ENCODE measurements at regions not wholly inside any gene's neighbourhood (a gene's known extent, or its start where the extent isn't known, plus 50 kb on each side); places are given as distances from the start of the nearest gene placed in this dataset.

- TF ChIP-seq POLR2AphosphoS5 (IDR thresholded peaks at IDR 0.05; ENCODE audit: low read depth, low read length) (no peak), ASH2L (IDR thresholded peaks at IDR 0.05; ENCODE audit: insufficient read length, low read depth, low read length) (no peak), SMARCC2 (IDR thresholded peaks at IDR 0.05) (no peak), TAF15 (IDR thresholded peaks at IDR 0.05; ENCODE audit: low read depth, low read length, poor library complexity, severe bottlenecking) (no peak), BRCA1 (CRISPR knock-in tag; IDR thresholded peaks at IDR 0.05) (no peak), ZNF839 (CRISPR knock-in tag; IDR thresholded peaks at IDR 0.05; ENCODE audit: borderline replicate concordance) (no peak), CHD4 (IDR thresholded peaks at IDR 0.05; ENCODE audit: borderline replicate concordance, low read length) (no peak), SETDB1 (CRISPR knock-in tag; IDR thresholded peaks at IDR 0.05; ENCODE audit: borderline replicate concordance) (no peak), TOPORS (CRISPR knock-in tag; IDR thresholded peaks at IDR 0.05) (no peak), TBL1XR1 (IDR thresholded peaks at IDR 0.05; ENCODE audit: borderline replicate concordance, low read length, partially characterized antibody) (no peak), RXRB (CRISPR knock-in tag; IDR thresholded peaks at IDR 0.05; ENCODE audit: borderline replicate concordance) (no peak), WIZ (CRISPR knock-in tag; IDR thresholded peaks at IDR 0.05) (no peak)
Measured at GRCh38 chr6:95959261-95959660, 56.5 kb upstream of the FUT9 start.

Measured in HepG2 (cell line).